CD4-positive, CD25-positive, alpha-beta regulatory T cell (primary cell): ENCODE measurements at regions not wholly inside any gene's neighbourhood (a gene's known extent, or its start where the extent isn't known, plus 50 kb on each side); places are given as distances from the start of the nearest gene placed in this dataset.

Experiments
- ATAC-seq, 2 donors: fragments of 150-1000 bp; cut with Tn5 transposase; one replicate each; pipeline ENCODE4 v1.10.0; 2021; ENCODE audit warnings: low read depth in 2 of 2, moderate number of reproducible peaks in 2 of 2, moderate library complexity in 1 of 2
- DNase-seq, 3 donors: peaks; one replicate each; pipeline versions ENCODE4 v3.0.0 to v3.0.0-alpha.2; 2012 to 2022; ENCODE audit warnings: mixed read lengths in 1 of 3
- H3K27ac ChIP-seq: one replicate; pipeline ENCODE4 v1.7.0; 2013; ENCODE audit warnings: mild to moderate bottlenecking, low read length; ENCODE audit not compliant: insufficient read depth, poor library complexity, severe bottlenecking
- H3K27me3 ChIP-seq: one replicate; pipeline ENCODE4 v1.7.0; 2013; ENCODE audit warnings: low read length; ENCODE audit not compliant: control insufficient read depth, insufficient read depth
- H3K36me3 ChIP-seq: one replicate; pipeline ENCODE4 v1.7.0; 2013; ENCODE audit warnings: mild to moderate bottlenecking, low read length, moderate library complexity; ENCODE audit not compliant: control insufficient read depth, insufficient read depth
- H3K4me1 ChIP-seq: 2 replicates; pipeline ENCODE4 v1.7.0; 2013; ENCODE audit warnings: mild to moderate bottlenecking, low read length; ENCODE audit not compliant: insufficient read depth, control insufficient read depth, poor library complexity, severe bottlenecking
- H3K4me3 ChIP-seq: one replicate; pipeline ENCODE4 v1.7.0; 2013; ENCODE audit warnings: low read depth, mild to moderate bottlenecking, low read length, moderate library complexity
- H3K9me3 ChIP-seq, 2 experiments: 1 replicate in 1 of 2; 2 replicates in 1 of 2; pipeline ENCODE4 v1.7.0; 2013; ENCODE audit warnings: low read length in 2 of 2, mild to moderate bottlenecking in 1 of 2, moderate library complexity in 1 of 2; ENCODE audit not compliant: control insufficient read depth in 2 of 2
- H3K27ac Mint-ChIP-seq, 3 donors: one replicate each; pipeline ENCODE4 v1.8.0; 2020 to 2022; ENCODE audit warnings: mild to moderate bottlenecking in 3 of 3, mixed read lengths in 3 of 3, moderate library complexity in 2 of 3
- H3K27me3 Mint-ChIP-seq: one replicate; pipeline ENCODE4 v1.8.0; 2022; ENCODE audit warnings: mild to moderate bottlenecking, mixed read lengths
- H3K36me3 Mint-ChIP-seq: one replicate; pipeline ENCODE4 v1.8.0; 2020; ENCODE audit warnings: mixed read lengths
- H3K4me1 Mint-ChIP-seq, 4 donors: one replicate each; pipeline ENCODE4 v1.8.0; 2020 to 2022; ENCODE audit warnings: mixed read lengths in 4 of 4, mild to moderate bottlenecking in 1 of 4
- H3K4me3 Mint-ChIP-seq, 4 donors: one replicate each; pipeline ENCODE4 v1.8.0; 2020 to 2022; ENCODE audit warnings: mild to moderate bottlenecking in 4 of 4, mixed read lengths in 4 of 4, moderate library complexity in 3 of 4
- H3K9me3 Mint-ChIP-seq, 7 donors: one replicate each; pipeline ENCODE4 v1.8.0; 2020 to 2022; ENCODE audit warnings: mixed read lengths in 7 of 7, mild to moderate bottlenecking in 3 of 7, moderate library complexity in 2 of 7

- H3K27me3 Mint-ChIP-seq: no peaks in the 10 kb centered on the region
- no peaks in the 10 kb centered on the region for H3K4me1 Mint-ChIP-seq
- Histone ChIP-seq H3K9me3 (peaks cover 2 to 8% of the 10 kb centered on the region in 2 experiments), H3K27me3 (no peaks in the 10 kb centered on the region), H3K27ac (no peak overlapping the region), H3K4me1 (no peaks in the 10 kb centered on the region), H3K36me3 (no peaks in the 10 kb centered on the region), H3K4me3 (no peak overlapping the region)
- peaks cover 0 to 9% (median 2%) of the 10 kb centered on the region in 7 donors for H3K9me3 Mint-ChIP-seq
- no peak for DNase-seq
- no peak for ATAC-seq
- no peak overlapping the region for H3K27ac Mint-ChIP-seq
- no peaks in the 10 kb centered on the region for H3K36me3 Mint-ChIP-seq
- no peak overlapping the region for H3K4me3 Mint-ChIP-seq
These were observed 565.4 kb upstream of the RGS18 start for GRCh38 chr1:191592907-191593306.

DNA sequence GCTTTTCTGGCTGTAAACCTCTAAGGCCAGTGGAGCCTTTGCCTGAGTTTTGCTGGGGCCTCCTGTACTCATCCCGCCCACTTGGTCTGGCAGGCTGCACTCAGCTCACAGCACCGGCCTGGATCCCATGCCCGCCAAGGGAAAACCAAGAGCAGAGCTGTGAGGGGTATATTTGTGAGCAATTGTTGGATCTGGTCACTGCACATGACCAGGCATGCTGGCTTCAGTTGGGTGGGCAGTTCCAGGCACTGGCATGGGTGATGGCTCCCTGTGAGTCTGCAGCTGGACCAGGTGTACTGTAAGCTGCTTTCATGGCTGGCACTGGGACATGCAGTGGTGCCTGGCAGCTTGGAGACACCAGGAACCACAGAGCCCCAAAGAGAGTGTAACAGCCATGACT lies 563.1 kb upstream of the RGS18 start:
- H3K36me3 ChIP-seq: no peaks in the 10 kb centered on the region
- Mint-ChIP-seq H3K4me3 (no peak overlapping the region), H3K36me3 (no peaks in the 10 kb centered on the region), H3K9me3 (peaks cover 0 to 7% (median 4%) of the 10 kb centered on the region in 7 donors), H3K27ac (no peak overlapping the region), H3K4me1 (no peaks in the 10 kb centered on the region), H3K27me3 (no peaks in the 10 kb centered on the region)
- DNase-seq (no peak), ATAC-seq (no peak)
- H3K4me3 ChIP-seq: no peak overlapping the region
- no peak overlapping the region for H3K27ac ChIP-seq
- H3K9me3 ChIP-seq: peaks cover 2 to 8% of the 10 kb centered on the region in 2 experiments
- H3K27me3 ChIP-seq: no peaks in the 10 kb centered on the region
- H3K4me1 ChIP-seq: no peaks in the 10 kb centered on the region

- Mint-ChIP-seq H3K4me3 (no peak overlapping the region), H3K27me3 (no peaks in the 10 kb centered on the region), H3K9me3 (peaks cover 0 to 6% (median 0%) of the 10 kb centered on the region in 7 donors), H3K4me1 (no peaks in the 10 kb centered on the region), H3K27ac (no peak overlapping the region), H3K36me3 (no peaks in the 10 kb centered on the region)
- Histone ChIP-seq H3K27ac (no peak overlapping the region), H3K4me3 (no peak overlapping the region), H3K27me3 (no peaks in the 10 kb centered on the region), H3K9me3 (no peaks in the 10 kb centered on the region), H3K4me1 (no peaks in the 10 kb centered on the region), H3K36me3 (no peaks in the 10 kb centered on the region)
- ATAC-seq (no peak), DNase-seq (no peak)
These were observed 549.9 kb upstream of the RGS18 start for GRCh38 chr1:191608367-191608766.

- Histone ChIP-seq H3K4me3 (no peak overlapping the region), H3K9me3 (no peaks in the 10 kb centered on the region), H3K36me3 (no peaks in the 10 kb centered on the region), H3K27ac (no peak overlapping the region), H3K4me1 (no peaks in the 10 kb centered on the region), H3K27me3 (no peaks in the 10 kb centered on the region)
- Mint-ChIP-seq H3K9me3 (peaks cover 0 to 11% (median 0%) of the 10 kb centered on the region in 7 donors), H3K36me3 (no peaks in the 10 kb centered on the region), H3K27me3 (no peaks in the 10 kb centered on the region), H3K4me1 (no peaks in the 10 kb centered on the region), H3K4me3 (no peak overlapping the region), H3K27ac (no peak overlapping the region)
- ATAC-seq (no peak), DNase-seq (no peak)
These were observed 549.0 kb upstream of the RGS18 start for GRCh38 chr1:191609305-191609704.

DNA sequence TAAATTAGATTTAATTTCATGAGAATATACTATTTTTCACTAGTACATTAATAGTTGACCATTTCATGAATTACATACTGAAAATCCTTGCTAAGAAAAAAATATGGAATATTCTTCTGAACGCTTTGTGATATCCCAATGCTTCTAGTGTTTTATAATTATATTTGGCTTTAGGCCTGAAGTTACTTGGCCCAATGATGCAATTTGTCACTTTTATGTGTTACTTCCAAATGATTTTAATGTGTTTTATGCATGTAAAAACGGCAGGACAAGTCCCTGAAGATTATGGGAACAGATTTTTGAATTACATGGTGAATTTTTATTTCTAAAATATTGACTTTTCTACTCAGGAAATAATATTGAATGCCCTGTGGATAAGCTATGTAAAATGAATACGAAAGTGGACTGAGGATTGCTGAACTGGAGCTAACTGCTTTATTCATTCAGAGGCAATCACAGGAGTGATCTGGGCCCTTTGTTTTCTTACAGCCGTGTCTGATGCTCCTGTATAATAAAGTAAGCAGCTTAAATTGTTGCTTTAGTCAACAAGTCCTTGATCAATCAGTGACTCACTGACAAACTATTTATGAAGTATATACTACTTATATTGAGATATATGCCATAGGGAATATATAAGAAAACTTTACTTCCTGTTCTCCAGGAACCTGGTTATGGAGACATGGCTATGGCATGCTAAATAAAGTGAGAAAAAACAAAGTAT lies 543.0 kb upstream of the RGS18 start:
- ATAC-seq: no peak
- Histone ChIP-seq H3K27ac (no peak overlapping the region), H3K4me1 (no peaks in the 10 kb centered on the region), H3K9me3 (no peaks in the 10 kb centered on the region), H3K36me3 (no peaks in the 10 kb centered on the region), H3K4me3 (no peak overlapping the region), H3K27me3 (no peaks in the 10 kb centered on the region)
- Mint-ChIP-seq H3K9me3 (peaks cover 0 to 11% (median 7%) of the 10 kb centered on the region in 7 donors), H3K27me3 (no peaks in the 10 kb centered on the region), H3K4me1 (no peaks in the 10 kb centered on the region), H3K4me3 (no peak overlapping the region), H3K27ac (no peak overlapping the region), H3K36me3 (no peaks in the 10 kb centered on the region)
- no peak for DNase-seq

- H3K36me3 Mint-ChIP-seq: no peaks in the 10 kb centered on the region
- H3K36me3 ChIP-seq: no peaks in the 10 kb centered on the region
- no peak overlapping the region for H3K4me3 ChIP-seq
- H3K4me3 Mint-ChIP-seq: no peak overlapping the region
- no peaks in the 10 kb centered on the region for H3K27me3 Mint-ChIP-seq
- ATAC-seq (no peak), DNase-seq (no peak)
- H3K9me3 Mint-ChIP-seq: peaks cover 0 to 11% (median 7%) of the 10 kb centered on the region in 7 donors
- H3K27ac ChIP-seq: no peak overlapping the region
- no peaks in the 10 kb centered on the region for H3K4me1 Mint-ChIP-seq
- H3K4me1 ChIP-seq: no peaks in the 10 kb centered on the region
- H3K27me3 ChIP-seq: no peaks in the 10 kb centered on the region
- H3K27ac Mint-ChIP-seq: no peak overlapping the region
- no peaks in the 10 kb centered on the region for H3K9me3 ChIP-seq
These were observed 540.1 kb upstream of the RGS18 start for GRCh38 chr1:191618181-191618580.

GRCh38 chr1:191620883-191621282 lies 537.4 kb upstream of the RGS18 start:
- no peak overlapping the region for H3K4me3 Mint-ChIP-seq
- no peak overlapping the region for H3K27ac ChIP-seq
- H3K9me3 Mint-ChIP-seq: peaks cover 0 to 8% (median 5%) of the 10 kb centered on the region in 7 donors
- no peaks in the 10 kb centered on the region for H3K27me3 Mint-ChIP-seq
- H3K4me1 Mint-ChIP-seq: no peaks in the 10 kb centered on the region
- no peak for ATAC-seq
- no peak for DNase-seq
- no peaks in the 10 kb centered on the region for H3K4me1 ChIP-seq
- H3K36me3 ChIP-seq: no peaks in the 10 kb centered on the region
- H3K4me3 ChIP-seq: no peak overlapping the region
- H3K27me3 ChIP-seq: no peaks in the 10 kb centered on the region
- no peaks in the 10 kb centered on the region for H3K36me3 Mint-ChIP-seq
- no peaks in the 10 kb centered on the region for H3K9me3 ChIP-seq
- H3K27ac Mint-ChIP-seq: no peak overlapping the region

DNA sequence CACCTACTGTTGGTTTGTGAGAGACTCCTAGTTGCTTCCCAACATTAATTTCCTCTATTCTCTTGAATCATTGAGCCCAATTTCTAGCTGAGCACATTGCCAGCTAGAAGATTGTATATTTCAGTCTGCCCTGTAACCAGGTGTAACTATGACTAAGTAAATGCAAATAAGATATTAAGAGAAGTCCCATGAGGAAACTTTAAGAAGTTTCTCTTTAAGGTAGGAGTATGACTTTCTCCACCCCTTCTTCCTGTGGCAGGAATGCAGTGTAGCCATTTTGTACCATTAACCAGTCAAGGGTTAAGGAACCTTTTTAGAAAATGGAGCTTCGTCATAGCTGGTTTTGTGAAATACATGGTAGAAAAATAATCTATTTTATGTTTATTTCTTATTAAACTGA lies 534.2 kb upstream of the RGS18 start:
- no peaks in the 10 kb centered on the region for H3K4me1 Mint-ChIP-seq
- DNase-seq: no peak
- no peaks in the 10 kb centered on the region for H3K27me3 ChIP-seq
- no peak for ATAC-seq
- H3K36me3 ChIP-seq: no peaks in the 10 kb centered on the region
- H3K4me1 ChIP-seq: no peaks in the 10 kb centered on the region
- peaks cover 0 to 4% (median 0%) of the 10 kb centered on the region in 7 donors for H3K9me3 Mint-ChIP-seq
- H3K4me3 ChIP-seq: no peak overlapping the region
- no peaks in the 10 kb centered on the region for H3K9me3 ChIP-seq
- no peaks in the 10 kb centered on the region for H3K36me3 Mint-ChIP-seq
- no peak overlapping the region for H3K4me3 Mint-ChIP-seq
- H3K27me3 Mint-ChIP-seq: no peaks in the 10 kb centered on the region
- H3K27ac Mint-ChIP-seq: no peak overlapping the region
- no peak overlapping the region for H3K27ac ChIP-seq
